Kidney (tissue), 10 donors: ENCODE measurements at regions not wholly inside any gene's neighbourhood (a gene's known extent, or its start where the extent isn't known, plus 50 kb on each side); places are given as distances from the start of the nearest gene placed in this dataset.
"Not testable (repeated sequence)": the region's sequence is repeated elsewhere in the genome, so short reads cannot be mapped to it uniquely, and the experiment has no call there.

ENCODE experiments used
- DNase-seq, 5 donors: peaks; one replicate each; pipeline ENCODE4 v3.0.0-alpha.2; 2013 to 2020
- FAIRE-seq: peaks from 2 replicates; lab custom pipeline; 2012; peaks lifted over from hg19 to GRCh38; lab: Jason Lieb, UNC
- H3K27ac ChIP-seq, 2 donors: one replicate each; pipeline ENCODE4 v1.7.0; 2013; ENCODE audit warnings: low read depth in 2 of 2, low read length in 2 of 2, inconsistent platforms in 1 of 2
- H3K27me3 ChIP-seq: one replicate; pipeline ENCODE4 v1.7.1; 2013; ENCODE audit warnings: low read length, inconsistent platforms; ENCODE audit not compliant: control insufficient read depth, insufficient read depth
- H3K36me3 ChIP-seq, 3 donors: one replicate each; pipeline versions ENCODE4 v1.7.0 to v1.7.1; 2013; ENCODE audit warnings: low read length in 3 of 3, control low read depth in 1 of 3, inconsistent platforms in 1 of 3; ENCODE audit not compliant: insufficient read depth in 3 of 3, control insufficient read depth in 2 of 3
- H3K4me1 ChIP-seq, 3 donors: one replicate each; pipeline versions ENCODE4 v1.7.0 to v1.7.1; 2013; ENCODE audit warnings: low read length in 3 of 3, inconsistent platforms in 1 of 3, low read depth in 1 of 3; ENCODE audit not compliant: control insufficient read depth in 2 of 3, insufficient read depth in 2 of 3
- H3K4me3 ChIP-seq, 3 donors: one replicate each; pipeline versions ENCODE4 v1.7.0 to v1.8.1; 2013; ENCODE audit warnings: low read length in 3 of 3, control low read depth in 1 of 3, inconsistent platforms in 1 of 3
- H3K9ac ChIP-seq, 3 donors: one replicate each; pipeline versions ENCODE4 v1.7.0 to v1.7.1; 2013; ENCODE audit warnings: low read length in 3 of 3, control low read depth in 1 of 3, inconsistent platforms in 1 of 3
- H3K9me3 ChIP-seq, 3 donors: one replicate each; pipeline versions ENCODE4 v1.7.0 to v1.7.1; 2013; ENCODE audit warnings: low read length in 3 of 3, control low read depth in 1 of 3, inconsistent platforms in 1 of 3; ENCODE audit not compliant: control insufficient read depth in 2 of 3, insufficient read depth in 1 of 3
- intact Hi-C: fragments of 100-400 bp; cut with DNase I; formaldehyde crosslinking; loops from one replicate; pipeline ENCODE4 v1.11.1; 2022
- donor health status: control.
- donor health status: control.
- donor health status: DM: yes; HTN: yes; CAD: no.
- donor health status: Normal renal cell carcinoma (clear cell type).

DNA sequence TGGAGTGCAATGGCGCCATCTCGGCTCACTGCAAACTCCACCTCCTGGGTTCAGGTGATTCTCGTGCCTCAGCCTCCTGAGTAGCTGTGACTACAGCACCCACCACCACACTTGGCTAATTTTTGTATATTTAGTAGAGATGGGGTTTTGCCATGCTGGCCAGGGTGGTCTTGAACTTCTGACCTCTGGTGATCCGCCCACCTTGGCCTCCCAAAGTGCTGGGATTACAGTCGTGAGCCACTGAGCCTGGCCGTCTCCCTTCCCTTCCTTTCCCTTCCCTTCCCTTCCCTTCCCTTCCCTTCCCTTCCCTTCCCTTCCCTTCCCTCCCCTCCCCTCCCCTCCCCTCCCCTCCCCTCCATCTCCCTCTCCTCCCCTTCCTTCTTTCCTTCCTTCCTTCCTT is 248.9 kb downstream of the NPIPA7 start:
- not testable (repeated sequence) for H3K27ac ChIP-seq

GRCh38 chr16:16638231-16638630 is 259.3 kb downstream of the NPIPA7 start:
- H3K4me1 ChIP-seq, DNase-seq, intact Hi-C loops, H3K9me3 ChIP-seq, H3K27me3 ChIP-seq, H3K27ac ChIP-seq, H3K9ac ChIP-seq, H3K36me3 ChIP-seq, FAIRE-seq, H3K4me3 ChIP-seq: not testable (repeated sequence)

More for the DNA sequence above, 248.9 kb downstream of the NPIPA7 start:
- H3K9ac ChIP-seq, H3K9me3 ChIP-seq, H3K36me3 ChIP-seq, H3K4me1 ChIP-seq, H3K4me3 ChIP-seq, H3K27me3 ChIP-seq, FAIRE-seq, DNase-seq, intact Hi-C loops: not testable (repeated sequence)

- H3K36me3 ChIP-seq, H3K4me1 ChIP-seq, H3K4me3 ChIP-seq, H3K27me3 ChIP-seq, H3K9me3 ChIP-seq, FAIRE-seq, H3K9ac ChIP-seq, H3K27ac ChIP-seq, DNase-seq, intact Hi-C loops: not testable (repeated sequence)
Observed at GRCh38 chr16:16638714-16639113, 259.8 kb downstream of the NPIPA7 start.

DNA sequence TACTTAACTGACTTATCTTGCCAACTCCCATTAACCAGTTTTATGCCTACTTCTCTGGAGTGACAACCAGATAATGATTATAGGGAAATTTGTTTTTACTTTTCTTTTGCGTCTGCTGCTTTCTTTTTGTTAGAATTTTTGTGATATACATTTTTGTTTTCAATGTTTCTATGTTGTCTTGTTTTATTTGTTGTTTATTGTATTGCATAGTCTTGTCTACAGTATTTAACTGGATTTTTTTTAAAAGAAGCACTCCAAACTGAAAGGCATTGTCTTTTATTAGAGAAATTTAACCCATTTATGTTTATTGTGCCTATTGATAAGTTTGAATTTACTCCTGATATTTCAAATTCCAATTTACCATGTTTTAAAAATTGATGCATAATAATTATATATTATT is 264.9 kb downstream of the NPIPA7 start:
- H3K27ac ChIP-seq, H3K36me3 ChIP-seq, H3K4me1 ChIP-seq, H3K9me3 ChIP-seq, DNase-seq, intact Hi-C loops, H3K4me3 ChIP-seq, H3K9ac ChIP-seq, FAIRE-seq, H3K27me3 ChIP-seq: not testable (repeated sequence)

- DNase-seq, H3K36me3 ChIP-seq, H3K9me3 ChIP-seq, FAIRE-seq, H3K27me3 ChIP-seq, H3K4me1 ChIP-seq, H3K4me3 ChIP-seq, H3K27ac ChIP-seq, H3K9ac ChIP-seq, intact Hi-C loops: not testable (repeated sequence)
Observed at GRCh38 chr16:16648002-16648401, 269.1 kb downstream of the NPIPA7 start.

GRCh38 chr16:16672180-16672812 is 293.4 kb downstream of the NPIPA7 start:
- DNase-seq, H3K9ac ChIP-seq, H3K4me1 ChIP-seq, H3K36me3 ChIP-seq, H3K27ac ChIP-seq, intact Hi-C loops, H3K4me3 ChIP-seq, H3K27me3 ChIP-seq, H3K9me3 ChIP-seq, FAIRE-seq: not testable (repeated sequence)

GRCh38 chr16:16674820-16675219 is 295.9 kb downstream of the NPIPA7 start:
- H3K4me3 ChIP-seq, H3K4me1 ChIP-seq, H3K36me3 ChIP-seq, H3K27me3 ChIP-seq, H3K9me3 ChIP-seq, FAIRE-seq, DNase-seq, H3K9ac ChIP-seq, intact Hi-C loops, H3K27ac ChIP-seq: not testable (repeated sequence)

DNA sequence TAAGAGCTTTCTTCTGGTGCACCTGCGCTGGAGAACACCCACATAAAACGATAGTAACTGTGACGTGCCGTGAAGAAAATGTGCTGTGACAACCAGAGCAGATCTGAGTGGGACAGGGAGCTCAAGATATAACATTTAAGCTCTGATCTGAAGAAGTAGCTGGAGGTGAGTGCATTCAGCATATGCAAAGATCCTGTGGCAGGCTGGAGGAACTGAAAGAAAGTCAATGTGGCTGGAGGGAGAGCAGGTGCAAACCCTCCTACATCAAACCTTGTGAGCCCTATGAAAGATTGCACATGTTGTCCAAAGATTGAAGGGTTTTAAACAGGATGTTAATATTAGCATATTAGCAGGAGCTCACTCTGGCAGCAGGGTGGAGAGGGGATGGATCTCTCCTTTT is 342.9 kb downstream of the NPIPA7 start:
- H3K27me3 ChIP-seq, H3K36me3 ChIP-seq, H3K4me3 ChIP-seq, FAIRE-seq, H3K9ac ChIP-seq, H3K27ac ChIP-seq, H3K4me1 ChIP-seq, DNase-seq, H3K9me3 ChIP-seq, intact Hi-C loops: not testable (repeated sequence)
